HFF-Myc (cell line): ENCODE measurements at regions not wholly inside any gene's neighbourhood (a gene's known extent, or its start where the extent isn't known, plus 50 kb on each side); places are given as distances from the start of the nearest gene placed in this dataset.

Source experiments
- DNase-seq: peaks from one replicate; pipeline ENCODE4 v3.0.0-alpha.2; 2011; ENCODE audit warnings: low read depth; ENCODE audit errors: extremely low read depth
- H3K4me3 ChIP-seq: replicated peaks from 2 replicates; pipeline ENCODE4 v1.5.1; 2011; ENCODE audit warnings: low read depth, mild to moderate bottlenecking, control low read depth, low read length
- CTCF ChIP-seq: IDR thresholded peaks from 2 replicates; pipeline ENCODE4 v1.5.1; 2012; ENCODE audit warnings: mild to moderate bottlenecking, low read depth, low read length, control low read depth; ENCODE audit errors: missing control alignments

DNA sequence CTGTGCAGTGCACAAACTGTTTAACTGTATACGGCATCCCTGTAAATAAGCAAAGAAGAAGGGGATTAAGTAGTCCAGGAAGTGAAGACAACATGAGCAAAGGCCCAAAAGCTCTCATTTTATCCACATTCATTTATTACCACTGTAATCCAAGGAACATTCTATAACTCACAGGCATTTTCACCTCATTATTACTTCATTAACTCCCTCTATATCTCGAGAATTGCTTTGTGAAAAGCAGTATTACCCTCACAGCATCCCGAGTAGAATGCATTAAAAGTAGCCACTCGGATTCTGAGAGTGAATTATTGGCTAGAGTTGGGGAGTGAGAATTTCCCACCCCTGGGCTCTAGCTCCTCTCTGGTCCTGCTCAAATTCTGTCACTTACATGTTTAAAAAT lies 51.0 kb upstream of the CHCHD3 start:
- DNase-seq = no peak
- no peak overlapping the region for H3K4me3 ChIP-seq
- TF ChIP-seq CTCF = no peak

GRCh38 chr7:133134810-133135209 lies 52.9 kb upstream of the CHCHD3 start:
- no peak for DNase-seq
- TF ChIP-seq CTCF = no peak

DNA sequence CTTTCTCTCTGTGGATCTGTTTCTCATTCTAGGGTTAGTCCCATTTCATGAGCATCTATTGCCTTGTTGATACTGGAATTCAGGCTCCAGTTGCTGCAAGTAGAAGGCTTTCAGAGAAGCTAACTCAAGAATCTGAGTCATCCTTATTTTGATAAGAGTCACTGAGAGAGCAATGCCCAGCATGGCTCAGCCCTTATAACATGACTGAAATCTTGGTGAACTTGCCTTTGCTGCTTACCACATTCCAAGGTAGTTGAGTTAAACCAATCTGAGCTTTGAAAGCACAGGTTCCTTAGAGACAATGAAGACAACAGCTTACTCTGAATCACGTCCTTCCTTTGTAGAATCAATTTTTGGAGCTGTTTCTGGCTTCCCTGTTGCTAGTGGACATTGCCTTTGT lies 53.6 kb upstream of the CHCHD3 start:
- DNase-seq = no peak
- TF ChIP-seq CTCF = no peak
- H3K4me3 ChIP-seq = no peak overlapping the region

More at GRCh38 chr7:133134810-133135209, 52.9 kb upstream of the CHCHD3 start:
- no peak overlapping the region for H3K4me3 ChIP-seq

GRCh38 chr7:133139350-133139749 lies 57.5 kb upstream of the CHCHD3 start:
- peak; percentile 37 for DNase-seq
- no peak overlapping the region for H3K4me3 ChIP-seq
- peak; percentile 31 for TF ChIP-seq CTCF

- TF ChIP-seq CTCF = no peak
- no peak for DNase-seq
- no peak overlapping the region for H3K4me3 ChIP-seq
These were observed 57.9 kb upstream of the CHCHD3 start for GRCh38 chr7:133139801-133140200.

DNA sequence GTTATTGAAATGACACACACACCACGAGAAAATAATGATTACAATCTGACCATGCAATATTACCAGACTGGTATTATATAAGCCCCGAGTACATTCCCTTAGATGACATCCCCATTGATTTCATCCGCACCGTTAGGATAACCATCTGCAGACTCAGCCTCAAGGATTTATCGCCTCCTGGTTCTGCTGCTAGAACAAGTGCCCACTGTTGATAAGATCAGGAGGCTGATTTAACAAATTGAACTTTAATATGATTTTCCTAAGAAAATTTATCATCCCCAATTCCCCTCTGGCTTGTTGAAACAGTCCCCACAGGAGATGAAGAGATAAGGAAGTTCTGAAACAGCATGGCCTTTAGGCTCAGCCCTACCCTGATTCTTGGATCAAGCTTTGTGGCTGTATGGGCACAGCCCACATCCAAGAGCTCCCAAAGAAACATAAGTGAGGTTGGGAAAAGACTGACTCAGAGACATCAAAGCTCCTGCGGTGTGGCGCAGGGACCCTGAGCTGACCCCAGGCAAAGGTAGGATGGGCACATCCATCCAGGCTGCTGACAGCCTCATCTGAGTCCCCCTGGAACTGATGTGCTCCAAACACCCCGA lies 59.2 kb upstream of the CHCHD3 start:
- no peak for TF ChIP-seq CTCF
- no peak overlapping the region for H3K4me3 ChIP-seq
- no peak for DNase-seq

DNA sequence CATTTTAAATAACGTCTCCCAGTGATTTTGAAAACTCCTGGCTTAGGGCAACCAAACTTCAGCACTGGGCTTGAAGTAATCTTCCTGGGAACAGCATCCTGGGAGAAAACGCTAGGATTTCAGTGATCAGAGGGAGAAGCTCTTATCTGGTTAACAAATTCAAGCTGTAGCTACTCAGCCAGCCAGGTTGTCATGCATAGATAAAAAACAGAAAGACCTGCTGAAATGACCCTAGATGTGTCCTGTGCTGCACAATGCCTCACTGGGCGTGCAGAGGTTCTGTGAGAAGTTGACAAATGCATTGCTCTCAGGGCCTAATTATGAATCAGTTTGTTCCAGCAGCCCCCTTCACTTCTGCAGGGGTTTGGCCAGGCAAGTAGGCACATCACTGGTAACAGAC lies 68.9 kb upstream of the CHCHD3 start:
- TF ChIP-seq CTCF = no peak
- H3K4me3 ChIP-seq = no peak overlapping the region
- DNase-seq = no peak
